HEK293 (cell line): ENCODE measurements at regions not wholly inside any gene's neighbourhood (a gene's known extent, or its start where the extent isn't known, plus 50 kb on each side); places are given as distances from the start of the nearest gene placed in this dataset.

Experiments used
- CTCF ChIA-PET: fragments of 350-600 bp; formaldehyde crosslinking; extraction: SDS; loops from one replicate; lab custom pipeline; 2021; ENCODE audit warnings: antibody characterized with exemption; lab: Yijun Ruan, JAX
- POLR2A ChIA-PET: fragments of 300-600 bp; formaldehyde crosslinking; extraction: SDS; loops from one replicate; lab custom pipeline; 2020; ENCODE audit warnings: antibody characterized with exemption, inconsistent platforms; lab: Yijun Ruan, JAX
- H3K27ac ChIP-seq: fragments of 200-500 bp; sonication (Bioruptor generic); 2 replicates; pipeline ENCODE4 v1.5.1; 2014; ENCODE audit warnings: low read depth, low read length, control low read depth, inconsistent platforms; ENCODE audit errors: extremely low read depth
- H3K36me3 ChIP-seq, 2 experiments: fragments of 200-500 bp in 1 of 2; sonication (Bioruptor generic) in 1 of 2; 1 replicate in 1 of 2; 2 replicates in 1 of 2; pipeline ENCODE4 v1.5.1; 2014 to 2017; ENCODE audit warnings: inconsistent platforms in 2 of 2, low read length in 2 of 2; ENCODE audit not compliant: control insufficient read depth in 2 of 2, insufficient read depth in 1 of 2
- H3K4me1 ChIP-seq: fragments of 200-500 bp; sonication (Bioruptor generic); 2 replicates; pipeline ENCODE4 v1.5.1; 2014; ENCODE audit warnings: mild to moderate bottlenecking, low read length, inconsistent platforms; ENCODE audit not compliant: control insufficient read depth, insufficient read depth
- H3K4me3 ChIP-seq: 2 replicates; pipeline ENCODE4 v1.5.1; 2011; ENCODE audit warnings: low read depth, mild to moderate bottlenecking, control low read depth, low read length, moderate library complexity
- H3K9me3 ChIP-seq: fragments of 200-500 bp; sonication (Bioruptor generic); 2 replicates; pipeline ENCODE4 v1.5.1; 2014; ENCODE audit warnings: low read depth, low read length, inconsistent platforms; ENCODE audit not compliant: control insufficient read depth, insufficient read depth
- KLF10 ChIP-seq: fragments of 450-650 bp; IDR thresholded peaks from 2 replicates; pipeline ENCODE4 v1.5.1; 2018; ENCODE audit warnings: missing biosample characterization, mild to moderate bottlenecking, missing genetic modification characterization
- KLF17 ChIP-seq: fragments of 450-650 bp; formaldehyde crosslinking; IDR thresholded peaks from 2 replicates; pipeline ENCODE4 v1.5.1; 2016; ENCODE audit warnings: missing biosample characterization, missing genetic modification characterization
- MZF1 ChIP-seq: fragments of 450-650 bp; formaldehyde crosslinking; IDR thresholded peaks from 2 replicates; pipeline ENCODE4 v1.5.1; 2017; ENCODE audit warnings: missing biosample characterization, missing genetic modification characterization, borderline replicate concordance
- OVOL3 ChIP-seq: fragments of 450-650 bp; formaldehyde crosslinking; IDR thresholded peaks from 2 replicates; pipeline ENCODE4 v1.5.1; 2016; ENCODE audit warnings: missing biosample characterization, missing genetic modification characterization
- SCRT1 ChIP-seq: fragments of 450-650 bp; formaldehyde crosslinking; IDR thresholded peaks from 2 replicates; pipeline ENCODE4 v1.5.1; 2016; ENCODE audit warnings: missing biosample characterization, missing genetic modification characterization, borderline replicate concordance
- SP3 ChIP-seq: fragments of 450-650 bp; formaldehyde crosslinking; IDR thresholded peaks from 2 replicates; pipeline ENCODE4 v1.5.1; 2016; ENCODE audit warnings: missing biosample characterization, missing genetic modification characterization
- WT1 ChIP-seq: fragments of 450-650 bp; formaldehyde crosslinking; IDR thresholded peaks from 2 replicates; pipeline ENCODE4 v1.5.1; 2016; ENCODE audit warnings: missing biosample characterization, missing genetic modification characterization
- ZBTB1 ChIP-seq: fragments of 450-650 bp; formaldehyde crosslinking; IDR thresholded peaks from 2 replicates; pipeline ENCODE4 v1.5.1; 2016; ENCODE audit warnings: missing biosample characterization, missing genetic modification characterization
- ZBTB48 ChIP-seq: fragments of 450-650 bp; formaldehyde crosslinking; IDR thresholded peaks from 2 replicates; pipeline ENCODE4 v1.5.1; 2016; ENCODE audit warnings: missing biosample characterization, missing genetic modification characterization
- ZNF10 ChIP-seq: fragments of 450-650 bp; formaldehyde crosslinking; IDR thresholded peaks from 2 replicates; pipeline ENCODE4 v1.5.1; 2017; ENCODE audit warnings: missing biosample characterization, missing genetic modification characterization
- ZNF423 ChIP-seq: fragments of 450-650 bp; formaldehyde crosslinking; IDR thresholded peaks from 2 replicates; pipeline ENCODE4 v1.5.1; 2016; ENCODE audit warnings: missing biosample characterization, missing genetic modification characterization
- ZNF571 ChIP-seq: fragments of 450-650 bp; formaldehyde crosslinking; IDR thresholded peaks from 2 replicates; pipeline ENCODE4 v1.5.0; 2017; ENCODE audit warnings: missing biosample characterization, missing genetic modification characterization
- ZNF580 ChIP-seq: fragments of 450-650 bp; formaldehyde crosslinking; IDR thresholded peaks from 2 replicates; pipeline ENCODE4 v1.5.1; 2016; ENCODE audit warnings: missing biosample characterization, missing genetic modification characterization
- ZNF596 ChIP-seq: fragments of 450-650 bp; IDR thresholded peaks from 2 replicates; pipeline ENCODE4 v1.5.0; 2018; ENCODE audit warnings: missing biosample characterization, mild to moderate bottlenecking, missing genetic modification characterization, moderate library complexity
- ZSCAN30 ChIP-seq: fragments of 450-650 bp; IDR thresholded peaks from 2 replicates; pipeline ENCODE4 v1.5.1; 2018; ENCODE audit warnings: missing biosample characterization, mild to moderate bottlenecking, missing genetic modification characterization, moderate library complexity
- TF ChIP-seq, protein P1 (sequence below): fragments of 450-650 bp; IDR thresholded peaks from 2 replicates; pipeline ENCODE4 v1.5.1; 2018; ENCODE audit warnings: missing biosample characterization, mild to moderate bottlenecking, missing genetic modification characterization
- TF ChIP-seq, protein P2 (sequence below): fragments of 450-650 bp; formaldehyde crosslinking; IDR thresholded peaks from 2 replicates; pipeline ENCODE4 v1.5.1; 2016; ENCODE audit warnings: missing biosample characterization, missing genetic modification characterization
- TF ChIP-seq, protein P3 (sequence below): fragments of 450-650 bp; formaldehyde crosslinking; IDR thresholded peaks from 2 replicates; pipeline ENCODE4 v1.5.1; 2017; ENCODE audit warnings: missing biosample characterization, missing genetic modification characterization
- TF ChIP-seq, protein P4 (sequence below): fragments of 450-650 bp; formaldehyde crosslinking; IDR thresholded peaks from 2 replicates; pipeline ENCODE4 v1.5.1; 2016; ENCODE audit warnings: missing biosample characterization, missing genetic modification characterization

- Histone ChIP-seq H3K4me3 (no peak overlapping the region), H3K36me3 (no peaks in the 10 kb centered on the region), H3K4me1 (no peaks in the 10 kb centered on the region), H3K27ac (no peak overlapping the region), H3K9me3 (no peaks in the 10 kb centered on the region)
- POLR2A ChIA-PET = no interaction called here
- CTCF ChIA-PET = interaction anchor here (1.0 kb wide), 1 partner anchor 10 kb away, joined by 3 read pairs; no protein-coding TSS in a partner anchor
- TF ChIP-seq KLF17 (tag by site-specific recombination) = no peak
- TF ChIP-seq, protein P1, sequence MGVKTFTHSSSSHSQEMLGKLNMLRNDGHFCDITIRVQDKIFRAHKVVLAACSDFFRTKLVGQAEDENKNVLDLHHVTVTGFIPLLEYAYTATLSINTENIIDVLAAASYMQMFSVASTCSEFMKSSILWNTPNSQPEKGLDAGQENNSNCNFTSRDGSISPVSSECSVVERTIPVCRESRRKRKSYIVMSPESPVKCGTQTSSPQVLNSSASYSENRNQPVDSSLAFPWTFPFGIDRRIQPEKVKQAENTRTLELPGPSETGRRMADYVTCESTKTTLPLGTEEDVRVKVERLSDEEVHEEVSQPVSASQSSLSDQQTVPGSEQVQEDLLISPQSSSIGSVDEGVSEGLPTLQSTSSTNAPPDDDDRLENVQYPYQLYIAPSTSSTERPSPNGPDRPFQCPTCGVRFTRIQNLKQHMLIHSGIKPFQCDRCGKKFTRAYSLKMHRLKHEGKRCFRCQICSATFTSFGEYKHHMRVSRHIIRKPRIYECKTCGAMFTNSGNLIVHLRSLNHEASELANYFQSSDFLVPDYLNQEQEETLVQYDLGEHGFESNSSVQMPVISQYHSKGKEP = 0 out of 2 replicates have a peak, but pooled peaks have one; percentile 26
- TF ChIP-seq, all 188 proteins: peak for 1
Measured at GRCh38 chr1:220982686-220983085, 103.4 kb downstream of the HLX start.

GRCh38 chr1:220983877-220984635 lies 104.8 kb downstream of the HLX start:
- no peak overlapping the region for H3K4me3 ChIP-seq
- no peaks in the 10 kb centered on the region for H3K4me1 ChIP-seq
- H3K36me3 ChIP-seq = no peaks in the 10 kb centered on the region
- POLR2A ChIA-PET = no interaction called here
- TF ChIP-seq KLF10 (peak; percentile 32; the same call in 1 of the 2 replicates), ZBTB48 (tag by site-specific recombination) (no peak)
- TF ChIP-seq, all 188 proteins: peak for 1
- Histone ChIP-seq H3K9me3 (no peaks in the 10 kb centered on the region), H3K27ac (no peak overlapping the region)
- CTCF ChIA-PET = no interaction called here

- POLR2A ChIA-PET = no interaction called here
- TF ChIP-seq ZNF10 (tag by site-specific recombination) = 0 out of 2 replicates have a peak, but pooled peaks have one; percentile 7
- TF ChIP-seq OVOL3 (tag by site-specific recombination) = peak; percentile 54; the same call in 1 of the 2 replicates
- 0 out of 2 replicates have a peak, but pooled peaks have one; percentile 21 for TF ChIP-seq ZNF596
- TF ChIP-seq ZBTB1 = no peak
- TF ChIP-seq, protein P2, sequence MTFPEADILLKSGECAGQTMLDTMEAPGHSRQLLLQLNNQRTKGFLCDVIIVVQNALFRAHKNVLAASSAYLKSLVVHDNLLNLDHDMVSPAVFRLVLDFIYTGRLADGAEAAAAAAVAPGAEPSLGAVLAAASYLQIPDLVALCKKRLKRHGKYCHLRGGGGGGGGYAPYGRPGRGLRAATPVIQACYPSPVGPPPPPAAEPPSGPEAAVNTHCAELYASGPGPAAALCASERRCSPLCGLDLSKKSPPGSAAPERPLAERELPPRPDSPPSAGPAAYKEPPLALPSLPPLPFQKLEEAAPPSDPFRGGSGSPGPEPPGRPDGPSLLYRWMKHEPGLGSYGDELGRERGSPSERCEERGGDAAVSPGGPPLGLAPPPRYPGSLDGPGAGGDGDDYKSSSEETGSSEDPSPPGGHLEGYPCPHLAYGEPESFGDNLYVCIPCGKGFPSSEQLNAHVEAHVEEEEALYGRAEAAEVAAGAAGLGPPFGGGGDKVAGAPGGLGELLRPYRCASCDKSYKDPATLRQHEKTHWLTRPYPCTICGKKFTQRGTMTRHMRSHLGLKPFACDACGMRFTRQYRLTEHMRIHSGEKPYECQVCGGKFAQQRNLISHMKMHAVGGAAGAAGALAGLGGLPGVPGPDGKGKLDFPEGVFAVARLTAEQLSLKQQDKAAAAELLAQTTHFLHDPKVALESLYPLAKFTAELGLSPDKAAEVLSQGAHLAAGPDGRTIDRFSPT (tag by site-specific recombination) = peak; percentile 78
- peak; percentile 96 for TF ChIP-seq MZF1 (tag by site-specific recombination)
- peak; percentile 62; the same call in 1 of the 2 replicates for TF ChIP-seq ZNF423
- no peak for TF ChIP-seq ZNF571 (tag by site-specific recombination)
- no peak for TF ChIP-seq SP3 (tag by site-specific recombination)
- peak; percentile 38; the same call in 1 of the 2 replicates for TF ChIP-seq ZSCAN30
- peak; percentile 87 for TF ChIP-seq ZNF580 (tag by site-specific recombination)
- 0 out of 2 replicates have a peak, but pooled peaks have one; percentile 53 for TF ChIP-seq SCRT1 (tag by site-specific recombination)
- TF ChIP-seq, protein P3, sequence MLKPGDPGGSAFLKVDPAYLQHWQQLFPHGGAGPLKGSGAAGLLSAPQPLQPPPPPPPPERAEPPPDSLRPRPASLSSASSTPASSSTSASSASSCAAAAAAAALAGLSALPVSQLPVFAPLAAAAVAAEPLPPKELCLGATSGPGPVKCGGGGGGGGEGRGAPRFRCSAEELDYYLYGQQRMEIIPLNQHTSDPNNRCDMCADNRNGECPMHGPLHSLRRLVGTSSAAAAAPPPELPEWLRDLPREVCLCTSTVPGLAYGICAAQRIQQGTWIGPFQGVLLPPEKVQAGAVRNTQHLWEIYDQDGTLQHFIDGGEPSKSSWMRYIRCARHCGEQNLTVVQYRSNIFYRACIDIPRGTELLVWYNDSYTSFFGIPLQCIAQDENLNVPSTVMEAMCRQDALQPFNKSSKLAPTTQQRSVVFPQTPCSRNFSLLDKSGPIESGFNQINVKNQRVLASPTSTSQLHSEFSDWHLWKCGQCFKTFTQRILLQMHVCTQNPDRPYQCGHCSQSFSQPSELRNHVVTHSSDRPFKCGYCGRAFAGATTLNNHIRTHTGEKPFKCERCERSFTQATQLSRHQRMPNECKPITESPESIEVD = peak; percentile 79
- peak; percentile 100 for TF ChIP-seq WT1 (tag by site-specific recombination)
- TF ChIP-seq, protein P4, sequence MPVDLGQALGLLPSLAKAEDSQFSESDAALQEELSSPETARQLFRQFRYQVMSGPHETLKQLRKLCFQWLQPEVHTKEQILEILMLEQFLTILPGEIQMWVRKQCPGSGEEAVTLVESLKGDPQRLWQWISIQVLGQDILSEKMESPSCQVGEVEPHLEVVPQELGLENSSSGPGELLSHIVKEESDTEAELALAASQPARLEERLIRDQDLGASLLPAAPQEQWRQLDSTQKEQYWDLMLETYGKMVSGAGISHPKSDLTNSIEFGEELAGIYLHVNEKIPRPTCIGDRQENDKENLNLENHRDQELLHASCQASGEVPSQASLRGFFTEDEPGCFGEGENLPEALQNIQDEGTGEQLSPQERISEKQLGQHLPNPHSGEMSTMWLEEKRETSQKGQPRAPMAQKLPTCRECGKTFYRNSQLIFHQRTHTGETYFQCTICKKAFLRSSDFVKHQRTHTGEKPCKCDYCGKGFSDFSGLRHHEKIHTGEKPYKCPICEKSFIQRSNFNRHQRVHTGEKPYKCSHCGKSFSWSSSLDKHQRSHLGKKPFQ (tag by site-specific recombination) = peak; percentile 60
Measured at GRCh38 chr1:220990427-220991339, 111.4 kb downstream of the HLX start.

More at GRCh38 chr1:220990427-220991339, 111.4 kb downstream of the HLX start:
- no peak overlapping the region for H3K4me3 ChIP-seq
- no peaks in the 10 kb centered on the region for H3K36me3 ChIP-seq
- H3K4me1 ChIP-seq = peaks cover 12% of the 10 kb centered on the region
- CTCF ChIA-PET = interaction anchor here (0.8 to 1.3 kb wide), 2 partner anchors 81 to 117 kb away, joined by 3 to 5 read pairs; no protein-coding TSS in a partner anchor
- H3K27ac ChIP-seq = peak overlapping the region; percentile 66; the same call in 1 of the 2 replicates
- H3K9me3 ChIP-seq = no peaks in the 10 kb centered on the region
